ENCODE measurements at regions not wholly inside any gene's neighbourhood (a gene's known extent, or its start where the extent isn't known, plus 50 kb on each side); places are given as distances from the start of the nearest gene placed in this dataset.

- Histone ChIP-seq H3K9ac (ENCODE audit: low read length) (no peak overlapping the region), H3K4me1 (ENCODE audit: insufficient read depth, low read length) (no peaks in the 10 kb centered on the region; the same call in 1 of the 2 replicates), H3K4me3 (ENCODE audit: low read length) (no peak overlapping the region), H3F3A (ENCODE audit: low read length, unreplicated experiment) (no peaks in the 10 kb centered on the region), H3K79me2 (ENCODE audit: low read length) (no peaks in the 10 kb centered on the region), H3K36me3 (ENCODE audit: low read depth, low read length) (no peaks in the 10 kb centered on the region), H3K9me2 (replicated peaks; ENCODE audit: low read length) (no peaks in the 10 kb centered on the region), H2AFZ (ENCODE audit: low read length) (no peak overlapping the region), H3K27ac (ENCODE audit: low read length) (no peak overlapping the region), H3K27me3 (ENCODE audit: low read length) (peaks cover 5% of the 10 kb centered on the region), H4K20me1 (ENCODE audit: low read length) (no peaks in the 10 kb centered on the region), H3K4me2 (ENCODE audit: low read length) (no peak overlapping the region), H3K9me3 (ENCODE audit: low read length) (no peaks in the 10 kb centered on the region)
- no peak for ATAC-seq
- ChIA-PET CTCF (no interaction called here), POLR2A (ENCODE audit: unreplicated experiment) (no interaction called here)
- no TSS peak for BruUV-seq (replicated peaks)
- intact Hi-C loops (cut with micrococcal nuclease) = no loop called here
- DNase-seq = no peak
- TF ChIP-seq CTCF (conservative IDR thresholded peaks at IDR 0.05; ENCODE audit: low read depth, low read length) (no peak), EZH2phosphoT487 (IDR thresholded peaks at IDR 0.05; ENCODE audit: borderline replicate concordance, low read length) (no peak), EZH2 (IDR thresholded peaks at IDR 0.05; ENCODE audit: low read length, unreplicated experiment) (no peak)
Observed at GRCh38 chr3:146783446-146783845, 178.3 kb upstream of the PLSCR5 start.

- Histone ChIP-seq H2AFZ (ENCODE audit: low read length) (no peak overlapping the region), H3K9me2 (replicated peaks; ENCODE audit: low read length) (no peaks in the 10 kb centered on the region), H3K79me2 (ENCODE audit: low read length) (no peaks in the 10 kb centered on the region), H3K27ac (ENCODE audit: low read length) (no peak overlapping the region), H3K36me3 (ENCODE audit: low read depth, low read length) (no peaks in the 10 kb centered on the region), H3K4me2 (ENCODE audit: low read length) (no peak overlapping the region), H3K27me3 (ENCODE audit: low read length) (peaks cover 5% of the 10 kb centered on the region; the same call in 1 of the 2 replicates), H3K9ac (ENCODE audit: low read length) (no peak overlapping the region), H3F3A (ENCODE audit: low read length, unreplicated experiment) (no peaks in the 10 kb centered on the region), H4K20me1 (ENCODE audit: low read length) (no peaks in the 10 kb centered on the region), H3K4me3 (ENCODE audit: low read length) (no peak overlapping the region), H3K9me3 (ENCODE audit: low read length) (no peaks in the 10 kb centered on the region), H3K4me1 (ENCODE audit: insufficient read depth, low read length) (no peaks in the 10 kb centered on the region; the same call in 1 of the 2 replicates)
- CTCF ChIA-PET = no interaction called here
- no TSS peak for BruUV-seq (replicated peaks)
- intact Hi-C loops (cut with micrococcal nuclease) = no loop called here
- TF ChIP-seq EZH2phosphoT487 (IDR thresholded peaks at IDR 0.05; ENCODE audit: borderline replicate concordance, low read length) (no peak), EZH2 (IDR thresholded peaks at IDR 0.05; ENCODE audit: low read length, unreplicated experiment) (no peak), CTCF (conservative IDR thresholded peaks at IDR 0.05; ENCODE audit: low read depth, low read length) (no peak)
- no peak for DNase-seq
- POLR2A ChIA-PET (ENCODE audit: unreplicated experiment) = no interaction called here
- ATAC-seq = no peak
Observed at GRCh38 chr3:146781606-146782005, 176.5 kb upstream of the PLSCR5 start.

- peak overlapping the region; percentile 42; the same call in 1 of the 2 replicates for H2AFZ ChIP-seq (ENCODE audit: low read length)
Observed at GRCh38 chr3:146781059-146781458, 175.9 kb upstream of the PLSCR5 start.

More at GRCh38 chr3:146781059-146781458, 175.9 kb upstream of the PLSCR5 start:
- Histone ChIP-seq H3K27me3 (ENCODE audit: low read length) (peaks cover 5% of the 10 kb centered on the region; the same call in 1 of the 2 replicates), H3K9me2 (replicated peaks; ENCODE audit: low read length) (no peaks in the 10 kb centered on the region), H3K4me2 (ENCODE audit: low read length) (no peak overlapping the region), H3K9ac (ENCODE audit: low read length) (no peak overlapping the region), H3K9me3 (ENCODE audit: low read length) (no peaks in the 10 kb centered on the region), H3K27ac (ENCODE audit: low read length) (no peak overlapping the region), H3K36me3 (ENCODE audit: low read depth, low read length) (no peaks in the 10 kb centered on the region), H3K4me1 (ENCODE audit: insufficient read depth, low read length) (no peaks in the 10 kb centered on the region; the same call in 1 of the 2 replicates), H4K20me1 (ENCODE audit: low read length) (no peaks in the 10 kb centered on the region), H3F3A (ENCODE audit: low read length, unreplicated experiment) (no peaks in the 10 kb centered on the region), H3K79me2 (ENCODE audit: low read length) (no peaks in the 10 kb centered on the region), H3K4me3 (ENCODE audit: low read length) (no peak overlapping the region)
- no peak for DNase-seq
- ChIA-PET POLR2A (ENCODE audit: unreplicated experiment) (no interaction called here), CTCF (no interaction called here)
- BruUV-seq (replicated peaks) = no TSS peak
- no peak for TF ChIP-seq EZH2 (IDR thresholded peaks at IDR 0.05; ENCODE audit: low read length, unreplicated experiment)
- no peak for TF ChIP-seq CTCF (conservative IDR thresholded peaks at IDR 0.05; ENCODE audit: low read depth, low read length)
- no peak for TF ChIP-seq EZH2phosphoT487 (IDR thresholded peaks at IDR 0.05; ENCODE audit: borderline replicate concordance, low read length)
- no peak for ATAC-seq
- intact Hi-C loops (cut with micrococcal nuclease) = no loop called here
